ENCODE measurements at regions not wholly inside any gene's neighbourhood (a gene's known extent, or its start where the extent isn't known, plus 50 kb on each side); places are given as distances from the start of the nearest gene placed in this dataset.
A peak's percentile ranks its signal among the peaks of the same experiment; 100 is the strongest.
"Not testable (repeated sequence)": the region's sequence is repeated elsewhere in the genome, so short reads cannot be mapped to it uniquely, and the experiment has no call there.

DNA sequence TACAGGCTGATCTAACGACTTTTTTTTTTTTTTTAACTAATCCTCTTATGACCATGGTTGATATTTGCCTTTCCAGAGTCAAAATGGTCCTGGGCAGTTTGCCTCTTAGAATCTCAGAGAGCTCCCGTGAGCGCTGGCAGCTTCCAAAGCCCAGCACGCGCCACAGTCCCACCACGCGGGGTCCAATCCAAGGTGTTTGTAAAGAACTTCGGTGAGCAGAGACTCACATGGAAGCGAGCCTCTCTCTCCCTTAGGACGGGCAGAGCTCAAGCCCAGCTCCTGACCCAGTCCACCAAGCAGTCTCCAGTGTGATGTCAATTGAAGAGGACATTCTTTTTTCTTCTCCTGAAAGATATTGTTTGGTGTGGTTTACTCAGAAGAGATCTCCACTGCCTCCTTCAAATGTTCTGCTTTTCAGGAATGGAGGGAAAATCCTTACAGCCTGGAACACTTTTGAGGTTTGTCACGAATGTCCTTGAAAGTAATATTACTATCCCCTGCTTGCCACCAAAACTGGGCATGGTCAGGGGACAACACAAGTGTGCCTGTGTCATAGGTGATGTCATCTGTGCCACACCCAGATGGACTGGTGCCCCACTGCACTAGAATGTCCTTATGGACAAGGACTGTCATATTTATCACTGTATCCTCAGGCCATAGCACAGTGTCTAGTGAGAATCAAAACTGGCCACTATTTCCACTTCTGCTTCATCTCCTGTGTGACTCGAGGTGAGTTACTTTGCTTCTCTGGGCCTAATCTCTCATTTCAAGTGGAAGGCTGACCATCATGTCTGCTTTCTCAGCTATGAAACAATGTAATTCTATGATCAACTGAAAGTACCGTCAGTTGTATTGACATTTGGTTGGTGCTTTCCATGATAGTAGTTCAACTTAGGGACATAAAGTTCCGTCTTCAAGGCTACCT, 97.4 kb upstream of the EDEM3 start:
- no peak for DNase-seq

GRCh38 chr1:184843732-184844495, 89.3 kb upstream of the EDEM3 start:
- no peak for DNase-seq

DNA sequence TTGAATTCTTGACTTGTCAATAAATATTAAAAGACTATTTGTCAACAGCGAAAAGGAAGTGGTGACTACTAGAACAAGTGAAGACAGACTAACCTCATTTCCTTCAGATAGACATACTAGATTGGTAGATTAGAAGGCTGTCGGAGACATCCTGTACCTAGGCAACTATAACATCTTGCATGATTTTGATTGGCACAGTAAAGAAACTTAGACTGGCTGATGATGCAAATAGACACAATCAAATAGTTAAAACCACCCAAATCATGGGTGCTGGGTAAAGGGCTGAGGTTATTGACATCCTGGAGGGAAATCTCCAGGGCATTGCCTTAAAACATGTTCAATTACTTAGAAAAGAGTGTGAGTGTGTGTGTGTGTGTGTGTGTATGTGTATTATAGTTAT, 85.9 kb upstream of the EDEM3 start:
- DNase-seq, result no peak

- DNase-seq, result peak; percentile 88
Observed at GRCh38 chr1:184838504-184838951, 83.9 kb upstream of the EDEM3 start.

GRCh38 chr1:184836934-184837895, 82.6 kb upstream of the EDEM3 start:
- DNase-seq, result no peak

GRCh38 chr1:184836141-184836540, 81.5 kb upstream of the EDEM3 start:
- DNase-seq, result peak; percentile 34

DNA sequence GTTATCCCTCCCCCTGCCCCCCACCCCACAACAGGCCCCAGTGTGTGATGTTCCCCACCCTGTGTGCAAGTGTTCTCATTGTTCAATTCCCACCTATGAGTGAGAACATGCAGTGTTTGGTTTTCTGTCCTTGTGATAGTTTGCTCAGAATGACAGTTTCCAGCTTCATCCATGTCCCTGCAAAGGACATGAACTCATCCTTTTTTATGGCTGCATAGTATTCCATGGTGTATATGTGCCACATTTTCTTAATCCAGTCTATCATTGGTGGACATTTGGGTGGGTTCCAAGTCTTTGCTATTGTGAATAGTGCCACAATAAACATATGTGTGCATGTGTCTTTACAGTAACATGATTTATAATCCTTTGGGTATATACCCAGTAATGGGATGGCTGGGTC, 79.3 kb upstream of the EDEM3 start:
- DNase-seq, result not testable (repeated sequence)

DNA sequence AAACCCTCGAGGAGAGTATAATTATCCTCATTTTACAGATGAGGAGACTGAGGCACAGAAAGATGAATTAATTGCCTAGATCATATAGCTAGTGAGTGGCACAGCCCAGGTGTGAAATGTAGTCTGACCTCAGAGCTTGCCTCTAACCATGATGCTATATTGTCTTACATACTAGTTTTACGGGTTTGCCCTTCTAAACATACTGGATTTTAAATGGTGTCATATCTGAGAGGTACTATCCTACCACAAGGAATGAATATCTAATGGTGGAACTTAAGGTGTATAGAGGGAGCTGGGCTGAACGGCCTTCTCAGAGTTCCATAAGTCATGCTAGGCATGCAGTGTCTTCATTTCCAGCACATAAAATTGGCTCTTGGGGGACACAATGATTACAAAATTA, 77.9 kb upstream of the EDEM3 start:
- DNase-seq, result no peak

- not testable (repeated sequence) for DNase-seq
Observed at GRCh38 chr1:184829496-184829895, 74.8 kb upstream of the EDEM3 start.

- DNase-seq, result no peak
Observed at GRCh38 chr1:184828369-184828717, 73.7 kb upstream of the EDEM3 start.

- DNase-seq, result peak; percentile 69
Observed at GRCh38 chr1:184827600-184828368, 73.1 kb upstream of the EDEM3 start.

- DNase-seq, result no peak
Observed at GRCh38 chr1:184826001-184826400, 71.3 kb upstream of the EDEM3 start.

- no peak for DNase-seq
Observed at GRCh38 chr1:184825571-184825970, 70.9 kb upstream of the EDEM3 start.

DNA sequence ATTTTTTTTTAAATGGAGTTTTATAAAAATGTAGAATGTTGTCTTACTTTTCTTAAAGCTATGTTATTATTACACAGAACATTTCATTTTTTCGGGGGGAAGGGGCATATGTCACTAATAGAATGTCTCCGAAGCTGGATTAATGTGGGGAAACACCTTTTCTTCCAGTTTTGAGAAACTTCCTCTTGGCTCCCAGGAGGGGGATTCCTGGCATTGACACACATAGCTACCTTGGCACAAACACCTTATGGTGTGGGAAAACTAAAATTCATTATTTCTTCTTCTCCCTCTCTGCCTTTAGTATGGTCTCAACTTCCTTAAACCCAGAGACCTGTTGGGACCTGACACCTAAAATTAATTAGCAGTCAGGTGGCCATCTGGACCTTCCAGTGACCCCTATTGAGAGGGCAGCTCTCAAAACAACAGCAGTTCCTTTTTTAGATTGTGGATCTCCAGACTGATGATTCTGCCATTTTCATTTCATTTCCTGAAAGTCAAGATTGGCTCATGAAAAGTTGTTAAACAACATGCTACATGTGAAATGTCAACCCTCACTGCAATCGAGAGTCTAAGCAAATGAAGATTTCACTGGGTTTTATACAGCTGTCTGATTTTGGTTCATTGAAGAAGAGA, 70.1 kb upstream of the EDEM3 start:
- DNase-seq, result no peak

- no peak for DNase-seq
Observed at GRCh38 chr1:184823080-184823479, 68.4 kb upstream of the EDEM3 start.

DNA sequence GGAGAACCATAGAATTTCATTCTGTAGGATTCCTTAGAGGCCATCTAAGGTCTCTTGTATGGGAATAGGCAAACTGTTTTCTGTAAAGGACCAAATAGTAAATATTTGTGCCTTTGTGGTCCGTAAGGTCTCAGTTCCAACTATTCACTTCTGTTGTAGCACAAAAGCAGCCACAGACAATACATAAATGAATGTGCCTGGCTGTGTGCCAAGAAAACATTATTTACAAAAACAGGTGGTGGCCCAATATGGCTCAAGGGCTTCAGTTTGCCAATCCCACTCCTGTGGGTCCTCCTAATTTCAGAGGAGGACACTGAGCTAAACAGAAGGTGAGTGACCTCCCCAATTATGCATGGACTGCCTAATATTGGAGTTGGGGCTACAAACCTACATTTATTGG, 67.6 kb upstream of the EDEM3 start:
- DNase-seq, result no peak

DNA sequence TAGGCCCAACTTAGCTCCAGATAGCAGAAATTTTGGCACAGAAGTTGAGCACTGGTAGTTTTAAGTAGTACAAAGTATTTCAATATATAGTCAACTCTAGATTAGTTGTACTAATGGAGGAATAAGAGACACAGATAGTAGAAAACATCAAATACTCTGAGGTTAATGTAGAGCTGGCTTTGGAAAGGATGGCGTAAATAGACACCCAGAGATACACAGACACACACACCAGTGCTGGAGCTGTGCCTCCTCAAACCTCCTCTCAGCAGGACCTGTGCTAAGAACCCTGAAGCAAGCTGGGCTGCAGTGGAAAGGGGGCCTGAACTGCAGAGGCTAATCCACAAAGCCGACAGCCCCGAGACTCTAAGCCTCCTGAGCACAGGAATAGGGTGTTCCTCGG, 67.0 kb upstream of the EDEM3 start:
- DNase-seq, result no peak

DNA sequence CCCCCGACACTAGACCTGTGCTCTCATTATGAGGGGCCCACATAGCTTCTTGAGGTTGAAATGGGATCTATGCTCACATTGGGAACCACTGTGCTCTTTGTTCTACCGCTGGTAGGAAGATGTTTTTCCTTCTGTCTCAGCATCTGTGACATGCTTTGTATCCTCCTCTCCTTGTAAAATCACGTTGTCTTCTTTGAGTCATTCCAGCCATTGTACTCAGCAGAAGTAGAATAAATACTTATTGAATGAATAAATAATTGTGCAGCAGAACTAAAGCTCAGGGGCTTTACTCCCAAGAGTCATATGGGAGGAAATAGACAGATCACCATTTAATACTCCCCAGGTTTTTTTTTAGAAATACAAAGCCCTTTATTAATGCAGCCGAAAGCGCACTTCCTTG, 66.3 kb upstream of the EDEM3 start:
- peak; percentile 27 for DNase-seq

- DNase-seq, result no peak
Observed at GRCh38 chr1:184820218-184820750, 65.6 kb upstream of the EDEM3 start.

DNA sequence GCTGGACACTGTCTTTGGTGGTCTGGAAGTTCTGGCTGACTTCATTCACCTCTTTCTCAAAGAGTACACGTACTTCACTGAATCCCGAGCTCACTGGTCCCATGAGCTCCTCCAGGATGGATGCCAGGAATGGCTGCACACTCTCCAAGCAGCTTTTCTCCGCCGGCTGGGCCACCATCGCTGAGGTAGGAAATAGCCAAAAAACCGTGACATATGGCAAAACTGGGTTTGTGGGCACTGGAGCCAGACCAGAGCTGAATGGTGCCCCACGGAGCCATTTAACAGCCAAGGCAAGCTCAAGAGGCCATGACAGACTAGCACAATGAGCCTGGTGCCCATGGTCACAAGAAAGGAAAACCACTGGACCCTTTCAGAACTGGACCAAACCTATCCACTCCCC, 64.0 kb upstream of the EDEM3 start:
- DNase-seq, result no peak

DNA sequence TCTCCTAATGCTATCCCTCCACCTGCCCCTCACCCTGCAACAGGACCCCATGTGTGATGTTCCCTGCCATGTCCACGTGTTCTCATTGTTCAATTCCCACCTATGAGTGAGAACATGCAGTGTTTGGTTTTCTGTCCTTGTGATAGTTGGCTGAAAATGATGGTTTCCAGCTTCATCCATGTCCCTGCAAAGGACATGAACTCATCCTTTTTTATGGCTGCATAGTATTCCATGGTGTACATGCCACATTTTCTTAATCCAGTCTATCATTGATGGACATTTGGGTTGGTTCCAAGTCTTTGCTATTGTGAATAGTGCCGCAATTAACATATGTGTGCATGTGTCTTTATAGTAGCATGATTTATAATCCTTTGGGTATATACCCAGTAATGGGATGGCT, 62.3 kb upstream of the EDEM3 start:
- DNase-seq, result not testable (repeated sequence)

Data from fibroblast of skin of back (primary cell).